Gastroesophageal sphincter (tissue), 4 donors: ENCODE measurements at regions not wholly inside any gene's neighbourhood (a gene's known extent, or its start where the extent isn't known, plus 50 kb on each side); places are given as distances from the start of the nearest gene placed in this dataset.

Source experiments
- ATAC-seq: fragments of 150-250 bp; one replicate; pipeline ENCODE4 v1.9.1; 2016; ENCODE audit warnings: mild to moderate bottlenecking, moderate library complexity
- H3K27ac ChIP-seq, 4 donors: fragments of 200-600 bp; sonication (generic) in 3 of 4; 1 replicate in 3 of 4; 2 replicates in 1 of 4; pipeline ENCODE4 v1.5.1; 2016 to 2019
- H3K27me3 ChIP-seq: fragments of 200-600 bp; sonication (generic); one replicate; pipeline ENCODE4 v1.5.1; 2019
- H3K36me3 ChIP-seq, 2 donors: fragments of 200-600 bp; sonication (generic); one replicate each; pipeline ENCODE4 v1.5.1; 2019; ENCODE audit warnings: control low read depth in 1 of 2
- H3K4me1 ChIP-seq, 3 donors: fragments of 200-600 bp; sonication (generic); 1 replicate in 2 of 3; 2 replicates in 1 of 3; pipeline ENCODE4 v1.5.1; 2016 to 2019; ENCODE audit warnings: control low read depth in 2 of 3
- H3K4me3 ChIP-seq, 2 donors: fragments of 200-600 bp; sonication (generic); one replicate each; pipeline ENCODE4 v1.5.1; 2019; ENCODE audit warnings: mild to moderate bottlenecking in 1 of 2, moderate library complexity in 1 of 2
- H3K9me3 ChIP-seq, 3 donors: fragments of 200-600 bp; sonication (generic); one replicate each; pipeline ENCODE4 v1.5.1; 2017 to 2019; ENCODE audit warnings: control low read depth in 2 of 3
- CTCF ChIP-seq, 4 experiments: fragments of 200-600 bp in 2 of 4; fragments of 450-650 bp in 2 of 4; sonication (generic) in 1 of 4; IDR thresholded peaks; one replicate each; pipeline ENCODE4 v1.5.1; 2017 to 2019; ENCODE audit warnings: antibody characterized with exemption in 4 of 4, mild to moderate bottlenecking in 2 of 4, moderate library complexity in 2 of 4
- EP300 ChIP-seq: sonication (generic); formaldehyde crosslinking; IDR thresholded peaks from one replicate; pipeline ENCODE4 v1.6.1; 2017; ENCODE audit warnings: antibody characterized with exemption, mild to moderate bottlenecking
- POLR2A ChIP-seq, 2 donors: fragments of 450-650 bp; IDR thresholded peaks; one replicate each; pipeline ENCODE4 v1.6.1; 2017; ENCODE audit warnings: antibody characterized with exemption in 2 of 2, mild to moderate bottlenecking in 2 of 2, moderate library complexity in 1 of 2
- POLR2AphosphoS5 ChIP-seq: sonication (generic); formaldehyde crosslinking; IDR thresholded peaks from one replicate; pipeline ENCODE4 v1.6.1; 2017; ENCODE audit warnings: antibody characterized with exemption
- WGBS, 2 donors: methylation state at CpG; one replicate each; pipeline ENCODE4 v1.1.5; 2018; ENCODE audit warnings: low coverage in 1 of 2; 5-methylcytosine and 5-hydroxymethylcytosine counted together

- Histone ChIP-seq H3K4me1 (no peaks in the 10 kb centered on the region), H3K9me3 (peaks cover 0 to 20% (median 0%) of the 10 kb centered on the region in 3 donors), H3K4me3 (no peak overlapping the region), H3K27ac (no peak overlapping the region), H3K27me3 (no peaks in the 10 kb centered on the region), H3K36me3 (no peaks in the 10 kb centered on the region)
- TF ChIP-seq EP300 (no peak), POLR2A (IDR thresholded peaks at IDR 0.05) (no peak), POLR2AphosphoS5 (no peak), CTCF (IDR thresholded peaks at IDR 0.05) (no peak)
- 69 to 80% methylated on average over 1 of the region's 1 CpG for WGBS, 2 donors
- ATAC-seq = no peak
These were observed 582.5 kb downstream of the ELAVL2 start for GRCh38 chr9:23243523-23243922.

DNA sequence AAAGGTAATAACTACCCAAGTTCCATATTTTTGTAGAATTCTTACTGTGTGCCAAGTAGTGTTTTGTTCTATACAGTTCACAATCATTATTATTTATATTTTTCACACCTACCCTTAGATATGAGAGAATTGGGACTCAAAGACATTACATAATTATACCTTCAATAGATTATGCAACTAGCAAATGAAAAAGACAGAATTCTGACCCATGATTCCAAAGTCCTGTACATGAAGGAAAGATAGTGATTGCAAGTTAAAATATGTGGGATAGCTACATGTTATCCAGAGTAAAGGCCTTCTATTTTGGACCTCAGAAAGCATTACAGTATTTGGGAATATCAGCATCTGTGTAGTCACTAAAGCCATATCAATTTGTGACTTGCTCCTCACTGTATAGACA lies 581.0 kb downstream of the ELAVL2 start:
- Histone ChIP-seq H3K27me3 (no peaks in the 10 kb centered on the region), H3K4me1 (no peaks in the 10 kb centered on the region), H3K27ac (no peak overlapping the region), H3K9me3 (peaks cover 0 to 12% (median 0%) of the 10 kb centered on the region in 3 donors), H3K36me3 (no peaks in the 10 kb centered on the region), H3K4me3 (no peak overlapping the region)
- TF ChIP-seq CTCF (IDR thresholded peaks at IDR 0.05) (no peak), POLR2AphosphoS5 (no peak), EP300 (no peak), POLR2A (IDR thresholded peaks at IDR 0.05) (no peak)
- ATAC-seq = no peak

DNA sequence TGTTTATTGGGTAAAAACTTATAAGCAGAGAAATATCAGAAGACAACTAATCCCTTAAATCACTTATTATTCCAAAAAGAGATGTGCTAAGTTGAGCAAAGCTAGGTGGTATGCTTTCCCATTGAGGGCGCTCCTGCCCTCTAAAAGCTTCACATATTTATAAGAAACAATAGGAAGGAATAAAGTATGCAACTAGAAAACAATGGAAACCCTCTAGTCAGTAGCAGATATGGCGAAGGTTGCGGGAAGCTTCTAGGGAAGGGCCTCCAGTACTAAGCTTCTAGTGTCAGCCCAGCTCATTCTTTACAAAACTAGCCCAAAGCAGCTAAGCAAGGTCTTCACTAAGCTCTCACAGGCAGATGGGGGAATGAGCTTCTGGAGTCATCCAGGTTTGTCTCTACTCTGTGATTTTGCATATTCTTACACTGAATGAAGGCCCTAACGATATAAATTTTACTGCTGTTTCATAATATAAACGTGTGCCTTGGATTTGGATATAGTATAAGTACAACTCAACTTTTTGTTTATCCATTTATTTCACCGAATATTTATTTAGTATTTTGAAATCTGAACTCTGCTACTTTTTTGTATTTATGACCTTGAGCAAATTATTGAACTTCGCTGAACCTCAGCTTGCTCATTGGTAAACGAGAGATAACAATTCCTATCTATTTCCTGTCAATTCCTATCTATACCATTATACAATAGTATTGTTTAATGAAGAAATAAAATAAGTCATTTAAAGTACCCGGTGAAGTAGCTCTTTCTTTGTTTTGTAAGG lies 571.4 kb downstream of the ELAVL2 start:
- Histone ChIP-seq H3K27me3 (no peaks in the 10 kb centered on the region), H3K9me3 (no peaks in the 10 kb centered on the region), H3K36me3 (no peaks in the 10 kb centered on the region), H3K27ac (no peak overlapping the region), H3K4me1 (no peaks in the 10 kb centered on the region), H3K4me3 (no peak overlapping the region)
- 66 to 83% methylated on average over 9 of the region's 9 CpGs for WGBS, 2 donors
- ATAC-seq = no peak
- TF ChIP-seq CTCF (IDR thresholded peaks at IDR 0.05) = no peak
- TF ChIP-seq POLR2AphosphoS5 = no peak
- TF ChIP-seq POLR2A (IDR thresholded peaks at IDR 0.05) = no peak
- no peak for TF ChIP-seq EP300

DNA sequence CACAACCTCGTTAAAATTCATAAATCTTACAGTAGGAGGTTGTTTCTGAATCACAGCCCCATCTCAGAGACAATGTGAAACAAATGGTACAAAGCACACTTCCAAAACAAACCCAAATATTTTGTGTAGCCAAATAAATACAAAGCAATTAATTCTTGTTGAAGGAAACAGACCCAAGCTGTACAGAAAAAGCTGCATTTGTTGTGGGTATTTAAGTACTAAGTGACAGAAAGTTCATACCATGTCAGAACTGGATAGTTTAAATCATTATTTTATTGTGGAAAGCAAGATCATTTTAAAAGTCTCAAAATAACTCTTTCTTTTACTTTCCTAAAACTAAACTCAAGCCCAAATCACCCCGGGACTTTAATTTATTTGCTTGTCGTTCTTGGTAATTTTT lies 570.7 kb downstream of the ELAVL2 start:
- no peak for ATAC-seq
- no peaks in the 10 kb centered on the region for H3K36me3 ChIP-seq
- no peaks in the 10 kb centered on the region for H3K4me1 ChIP-seq
- H3K27ac ChIP-seq = no peak overlapping the region
- H3K4me3 ChIP-seq = no peak overlapping the region
- H3K27me3 ChIP-seq = no peaks in the 10 kb centered on the region
- WGBS, 2 donors = 28 to 45% methylated on average over 3 of the region's 3 CpGs
- no peaks in the 10 kb centered on the region for H3K9me3 ChIP-seq
- no peak for TF ChIP-seq EP300

- ATAC-seq = no peak
- WGBS, 2 donors = 50% methylated on average over 1 of the region's 1 CpG
- no peak overlapping the region for H3K27ac ChIP-seq
- H3K27me3 ChIP-seq = no peaks in the 10 kb centered on the region
- no peak overlapping the region for H3K4me3 ChIP-seq
- no peaks in the 10 kb centered on the region for H3K36me3 ChIP-seq
- H3K4me1 ChIP-seq = no peaks in the 10 kb centered on the region
- H3K9me3 ChIP-seq = no peaks in the 10 kb centered on the region
- TF ChIP-seq CTCF (IDR thresholded peaks at IDR 0.05) (no peak), POLR2AphosphoS5 (no peak), POLR2A (IDR thresholded peaks at IDR 0.05) (no peak)
These were observed 567.5 kb downstream of the ELAVL2 start for GRCh38 chr9:23258569-23258968.
